Endothelial cell (in vitro differentiated cells): ENCODE measurements at regions not wholly inside any gene's neighbourhood (a gene's known extent, or its start where the extent isn't known, plus 50 kb on each side); places are given as distances from the start of the nearest gene placed in this dataset.
"Not testable (repeated sequence)": the region's sequence is repeated elsewhere in the genome, so short reads cannot be mapped to it uniquely, and the experiment has no call there.

Experiments used
- DNase-seq: peaks from one replicate; pipeline ENCODE4 v3.0.0; 2021; ENCODE audit warnings: low spot score
- H3K27ac Mint-ChIP-seq: one replicate; pipeline ENCODE4 v1.8.0; 2021; ENCODE audit warnings: mixed read lengths, inconsistent platforms; ENCODE audit not compliant: unreplicated experiment
- H3K27me3 Mint-ChIP-seq: one replicate; pipeline ENCODE4 v1.8.0; 2021; ENCODE audit warnings: mild to moderate bottlenecking, moderate library complexity, mixed read lengths, inconsistent platforms; ENCODE audit not compliant: unreplicated experiment
- H3K36me3 Mint-ChIP-seq: one replicate; pipeline ENCODE4 v1.8.0; 2021; ENCODE audit warnings: mild to moderate bottlenecking, low read depth, mixed read lengths, inconsistent platforms; ENCODE audit not compliant: unreplicated experiment
- H3K4me1 Mint-ChIP-seq: one replicate; pipeline ENCODE4 v1.8.0; 2021; ENCODE audit warnings: mild to moderate bottlenecking, mixed read lengths, inconsistent platforms; ENCODE audit not compliant: unreplicated experiment
- H3K4me3 Mint-ChIP-seq: one replicate; pipeline ENCODE4 v1.8.0; 2021; ENCODE audit warnings: mild to moderate bottlenecking, mixed read lengths, inconsistent platforms; ENCODE audit not compliant: unreplicated experiment
- H3K9me3 Mint-ChIP-seq: one replicate; pipeline ENCODE4 v1.8.0; 2021; ENCODE audit warnings: mixed read lengths, inconsistent platforms; ENCODE audit not compliant: unreplicated experiment

- H3K9me3 Mint-ChIP-seq, H3K27ac Mint-ChIP-seq, H3K4me3 Mint-ChIP-seq, H3K27me3 Mint-ChIP-seq, H3K4me1 Mint-ChIP-seq, DNase-seq, H3K36me3 Mint-ChIP-seq: not testable (repeated sequence)
These were observed 223.7 kb upstream of the ANKRD20A1 start for GRCh38 chr9:67635067-67635466.

DNA sequence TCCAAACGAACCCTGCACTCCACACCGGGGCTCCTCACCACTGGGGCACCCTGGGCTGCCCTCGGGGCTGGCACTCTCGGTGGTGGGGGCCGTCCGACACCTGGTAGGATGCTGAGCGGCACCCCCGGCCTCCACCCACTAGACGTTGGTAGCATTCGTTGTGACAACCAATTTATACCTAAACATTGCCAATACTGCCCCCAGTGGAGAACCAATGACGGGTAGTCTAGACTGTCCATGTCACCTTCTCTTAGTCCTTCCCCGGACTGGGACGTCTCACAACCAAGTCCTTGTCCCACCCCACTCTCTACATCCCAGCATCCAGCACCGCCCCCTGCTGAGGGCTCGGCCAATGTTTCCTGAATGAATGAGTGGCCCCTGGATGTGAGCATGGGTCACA, 246.8 kb upstream of the ANKRD20A1 start:
- not testable (repeated sequence) for H3K4me3 Mint-ChIP-seq, H3K36me3 Mint-ChIP-seq

GRCh38 chr9:67609872-67610271, 248.9 kb upstream of the ANKRD20A1 start:
- H3K9me3 Mint-ChIP-seq, H3K36me3 Mint-ChIP-seq, H3K27me3 Mint-ChIP-seq: not testable (repeated sequence)

More for the DNA sequence above, 246.8 kb upstream of the ANKRD20A1 start:
- H3K27me3 Mint-ChIP-seq, DNase-seq, H3K27ac Mint-ChIP-seq, H3K4me1 Mint-ChIP-seq, H3K9me3 Mint-ChIP-seq: not testable (repeated sequence)

GRCh38 chr9:67609435-67609834, 249.3 kb upstream of the ANKRD20A1 start:
- not testable (repeated sequence) for H3K9me3 Mint-ChIP-seq, H3K36me3 Mint-ChIP-seq, H3K4me3 Mint-ChIP-seq, H3K4me1 Mint-ChIP-seq, H3K27ac Mint-ChIP-seq, H3K27me3 Mint-ChIP-seq, DNase-seq

More at GRCh38 chr9:67609872-67610271, 248.9 kb upstream of the ANKRD20A1 start:
- DNase-seq, H3K4me1 Mint-ChIP-seq, H3K4me3 Mint-ChIP-seq, H3K27ac Mint-ChIP-seq: not testable (repeated sequence)

DNA sequence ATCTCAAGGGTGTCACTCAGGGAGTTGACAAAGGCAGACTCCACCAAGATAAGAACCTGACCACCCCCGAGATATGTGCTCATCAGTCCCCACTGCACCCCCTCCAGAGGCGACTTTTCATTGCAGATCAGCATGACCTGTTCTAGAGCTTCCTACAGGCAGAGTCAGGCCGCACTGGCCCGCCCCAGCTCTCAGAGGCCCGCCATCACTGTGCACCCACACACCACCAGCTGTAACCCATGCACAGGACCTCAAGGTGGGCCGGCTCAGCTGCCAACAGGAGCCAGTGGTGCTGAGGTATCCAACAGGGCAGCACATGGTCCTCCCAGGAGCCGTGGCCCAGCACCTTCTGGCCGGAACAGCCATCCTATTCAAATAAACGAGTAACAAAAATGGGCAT, 253.6 kb upstream of the ANKRD20A1 start:
- not testable (repeated sequence) for DNase-seq, H3K4me1 Mint-ChIP-seq, H3K27me3 Mint-ChIP-seq, H3K27ac Mint-ChIP-seq, H3K36me3 Mint-ChIP-seq, H3K9me3 Mint-ChIP-seq, H3K4me3 Mint-ChIP-seq

GRCh38 chr9:67603609-67604008, 255.1 kb upstream of the ANKRD20A1 start:
- not testable (repeated sequence) for H3K27ac Mint-ChIP-seq, H3K4me1 Mint-ChIP-seq, H3K27me3 Mint-ChIP-seq, H3K9me3 Mint-ChIP-seq, DNase-seq, H3K4me3 Mint-ChIP-seq, H3K36me3 Mint-ChIP-seq

GRCh38 chr9:67592424-67592823, 266.3 kb upstream of the ANKRD20A1 start:
- DNase-seq, H3K36me3 Mint-ChIP-seq, H3K27ac Mint-ChIP-seq, H3K9me3 Mint-ChIP-seq, H3K4me3 Mint-ChIP-seq, H3K27me3 Mint-ChIP-seq, H3K4me1 Mint-ChIP-seq: not testable (repeated sequence)

GRCh38 chr9:67555874-67556273, 302.9 kb upstream of the ANKRD20A1 start:
- not testable (repeated sequence) for H3K9me3 Mint-ChIP-seq, DNase-seq, H3K27ac Mint-ChIP-seq, H3K27me3 Mint-ChIP-seq, H3K4me3 Mint-ChIP-seq, H3K4me1 Mint-ChIP-seq, H3K36me3 Mint-ChIP-seq

GRCh38 chr9:67550044-67550443, 308.7 kb upstream of the ANKRD20A1 start:
- not testable (repeated sequence) for H3K9me3 Mint-ChIP-seq, H3K36me3 Mint-ChIP-seq, H3K27me3 Mint-ChIP-seq, H3K4me1 Mint-ChIP-seq, H3K27ac Mint-ChIP-seq, DNase-seq, H3K4me3 Mint-ChIP-seq

- not testable (repeated sequence) for H3K27me3 Mint-ChIP-seq, H3K9me3 Mint-ChIP-seq, H3K4me3 Mint-ChIP-seq, H3K27ac Mint-ChIP-seq, DNase-seq, H3K4me1 Mint-ChIP-seq, H3K36me3 Mint-ChIP-seq
These were observed 328.9 kb upstream of the ANKRD20A1 start for GRCh38 chr9:67529834-67530233.

DNA sequence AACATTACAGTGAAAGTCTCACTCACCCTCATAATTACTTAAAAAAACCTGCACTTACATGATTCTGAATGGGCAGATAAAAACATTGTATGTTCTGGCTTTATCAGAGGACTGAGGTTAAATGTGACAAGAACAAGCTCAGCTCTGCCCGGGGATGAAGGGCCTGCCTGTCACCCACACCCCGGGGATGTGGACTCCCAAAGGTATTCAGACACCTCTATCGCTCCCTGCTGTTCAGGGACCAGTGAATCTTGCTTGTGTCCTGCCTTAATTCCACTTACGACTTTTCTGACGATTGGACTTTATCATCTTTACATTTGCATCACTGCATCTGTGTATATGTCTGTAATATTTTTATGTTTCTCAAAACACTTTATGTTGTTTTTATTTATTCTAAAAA, 341.8 kb upstream of the ANKRD20A1 start:
- not testable (repeated sequence) for DNase-seq, H3K27ac Mint-ChIP-seq, H3K27me3 Mint-ChIP-seq, H3K4me3 Mint-ChIP-seq, H3K9me3 Mint-ChIP-seq, H3K4me1 Mint-ChIP-seq, H3K36me3 Mint-ChIP-seq

DNA sequence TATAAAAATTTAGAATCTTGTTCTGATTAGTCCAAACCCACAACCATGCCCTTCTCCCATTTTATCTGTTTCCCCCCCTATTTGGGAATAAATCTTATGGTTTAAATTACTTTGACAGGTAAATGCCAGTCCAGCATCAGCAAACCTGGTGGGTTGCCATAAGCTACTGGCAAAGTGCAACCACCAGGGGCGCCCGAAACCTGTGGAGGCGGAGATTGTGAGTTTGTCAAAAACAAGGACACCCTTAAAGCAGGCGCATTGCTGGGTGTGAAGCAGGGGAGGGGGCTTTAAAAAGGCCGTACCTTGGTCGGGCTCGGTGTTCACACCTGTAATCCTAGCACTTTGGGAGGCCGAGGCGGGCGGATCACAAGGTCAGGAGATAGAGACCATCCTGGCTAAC, 344.1 kb upstream of the ANKRD20A1 start:
- H3K27me3 Mint-ChIP-seq, DNase-seq, H3K27ac Mint-ChIP-seq, H3K4me1 Mint-ChIP-seq, H3K4me3 Mint-ChIP-seq, H3K9me3 Mint-ChIP-seq, H3K36me3 Mint-ChIP-seq: not testable (repeated sequence)

- not testable (repeated sequence) for H3K9me3 Mint-ChIP-seq, H3K36me3 Mint-ChIP-seq, H3K4me1 Mint-ChIP-seq, H3K4me3 Mint-ChIP-seq, DNase-seq, H3K27me3 Mint-ChIP-seq, H3K27ac Mint-ChIP-seq
These were observed 354.9 kb upstream of the ANKRD20A1 start for GRCh38 chr9:67503728-67504369.
